AG04450 (cell line): ENCODE measurements at regions not wholly inside any gene's neighbourhood (a gene's known extent, or its start where the extent isn't known, plus 50 kb on each side); places are given as distances from the start of the nearest gene placed in this dataset.

Source experiments
- CTCF ChIA-PET: fragments of 300-600, 350-600 bp; formaldehyde crosslinking; extraction: SDS; loops from one replicate; lab custom pipeline; 2022; ENCODE audit warnings: antibody characterized with exemption, inconsistent platforms; lab: Charles Lee
- POLR2A ChIA-PET: fragments of 350-600 bp; formaldehyde crosslinking; extraction: SDS; loops from one replicate; lab custom pipeline; 2021; ENCODE audit warnings: antibody characterized with exemption, inconsistent platforms; lab: Yijun Ruan, JAX
- DNase-seq: peaks from one replicate; pipeline ENCODE4 v3.0.0-alpha.2; 2011; ENCODE audit warnings: low read depth, low spot score
- H3K27ac ChIP-seq: one replicate; pipeline ENCODE4 v1.5.1; 2012; ENCODE audit warnings: low read depth, low read length, control low read depth
- H3K27me3 ChIP-seq: one replicate; pipeline ENCODE4 v1.6.0; 2012; ENCODE audit warnings: low read length; ENCODE audit not compliant: control insufficient read depth, insufficient read depth
- H3K4me3 ChIP-seq: 2 replicates; pipeline ENCODE4 v1.5.1; 2011; ENCODE audit warnings: mild to moderate bottlenecking, low read depth, low read length, control low read depth
- H3K9me3 ChIP-seq: 2 replicates; pipeline ENCODE4 v1.5.1; 2012; ENCODE audit warnings: low read length; ENCODE audit not compliant: control insufficient read depth, insufficient read depth
- CTCF ChIP-seq: IDR thresholded peaks from 2 replicates; pipeline ENCODE4 v1.5.1; 2011; ENCODE audit warnings: low read depth, low read length, control low read depth, inconsistent platforms

GRCh38 chr19:31139871-31140505 lies 209.2 kb downstream of the TSHZ3 start:
- TF ChIP-seq CTCF, result no peak
- Histone ChIP-seq H3K9me3 (no peaks in the 10 kb centered on the region; the same call in 1 of the 2 replicates), H3K27ac (peak overlapping the region; percentile 69), H3K4me3 (no peak overlapping the region), H3K27me3 (no peaks in the 10 kb centered on the region)
- DNase-seq, result peak; percentile 45
- CTCF ChIA-PET, result no interaction called here
- POLR2A ChIA-PET, result interaction anchor here (0.9 to 1.7 kb wide), 3 partner anchors 13 to 93 kb away, joined by 3 to 5 read pairs (median 4); no protein-coding TSS in a partner anchor

GRCh38 chr19:31138077-31138476 lies 211.2 kb downstream of the TSHZ3 start:
- no peak for TF ChIP-seq CTCF
- POLR2A ChIA-PET, result no interaction called here
- Histone ChIP-seq H3K27ac (no peak overlapping the region), H3K4me3 (no peak overlapping the region), H3K27me3 (no peaks in the 10 kb centered on the region), H3K9me3 (no peaks in the 10 kb centered on the region; the same call in 1 of the 2 replicates)
- CTCF ChIA-PET, result interaction anchor here (1.8 kb wide), 1 partner anchor 83 kb away, joined by 6 read pairs; no protein-coding TSS in a partner anchor
- no peak for DNase-seq

- no peaks in the 10 kb centered on the region for H3K27me3 ChIP-seq
- no peak for DNase-seq
- H3K4me3 ChIP-seq, result no peak overlapping the region
- TF ChIP-seq CTCF, result no peak
- ChIA-PET CTCF (no interaction called here), POLR2A (interaction anchor here (0.7 to 2.1 kb wide), 2 partner anchors 9 to 31 kb away, joined by 3 to 4 read pairs; no protein-coding TSS in a partner anchor)
- H3K9me3 ChIP-seq, result no peaks in the 10 kb centered on the region
- no peak overlapping the region for H3K27ac ChIP-seq
Measured at GRCh38 chr19:31135841-31136240, 213.4 kb downstream of the TSHZ3 start.

- DNase-seq, result no peak
- no peak overlapping the region for H3K27ac ChIP-seq
- POLR2A ChIA-PET, result no interaction called here
- TF ChIP-seq CTCF, result no peak
- H3K9me3 ChIP-seq, result no peaks in the 10 kb centered on the region; the same call in 1 of the 2 replicates
- H3K27me3 ChIP-seq, result no peaks in the 10 kb centered on the region
- H3K4me3 ChIP-seq, result no peak overlapping the region
- CTCF ChIA-PET, result interaction anchor here (0.6 kb wide), 1 partner anchor 10 kb away, joined by 6 read pairs; no protein-coding TSS in a partner anchor
Measured at GRCh38 chr19:31132753-31133110, 216.5 kb downstream of the TSHZ3 start.

GRCh38 chr19:31128291-31128690 lies 220.9 kb downstream of the TSHZ3 start:
- H3K9me3 ChIP-seq, result no peaks in the 10 kb centered on the region; the same call in 1 of the 2 replicates
- no peak for DNase-seq
- ChIA-PET POLR2A (interaction anchor here (0.6 to 1.6 kb wide), 3 partner anchors 12 to 308 kb away, joined by 3 to 5 read pairs (median 4); no protein-coding TSS in a partner anchor), CTCF (interaction anchor here (0.7 to 1.6 kb wide), 2 partner anchors 8 to 74 kb away, joined by 3 to 5 read pairs; no protein-coding TSS in a partner anchor)
- TF ChIP-seq CTCF, result no peak
- H3K27ac ChIP-seq, result peak overlapping the region; percentile 98
- H3K27me3 ChIP-seq, result no peaks in the 10 kb centered on the region
- no peak overlapping the region for H3K4me3 ChIP-seq
